ENCODE measurements at regions not wholly inside any gene's neighbourhood (a gene's known extent, or its start where the extent isn't known, plus 50 kb on each side); places are given as distances from the start of the nearest gene placed in this dataset.

- TF ChIP-seq INSM2 (tag by site-specific recombination; IDR thresholded peaks at IDR 0.05), result no peak
- no peak for TF ChIP-seq ATF2 (tag by site-specific recombination; IDR thresholded peaks at IDR 0.05; ENCODE audit: low read depth)
- no peak for TF ChIP-seq ZNF280C (tag by site-specific recombination; IDR thresholded peaks at IDR 0.05)
- no peak for TF ChIP-seq ZNF302 (tag by site-specific recombination; IDR thresholded peaks at IDR 0.05; ENCODE audit: low read depth)
- no peak for TF ChIP-seq ZNF362 (tag by site-specific recombination; IDR thresholded peaks at IDR 0.05)
- TF ChIP-seq KLF10 (tag by site-specific recombination; IDR thresholded peaks at IDR 0.05), result no peak
These were observed 670.6 kb downstream of the SLC16A7 start (continued) for GRCh38 chr12:60266381-60266852.

- H3K4me3 ChIP-seq (ENCODE audit: low read depth, low read length), result no peak overlapping the region
- H3K27ac ChIP-seq (ENCODE audit: extremely low read depth, low read depth, low read length), result no peak overlapping the region
- H3K9me3 ChIP-seq (ENCODE audit: control insufficient read depth, insufficient read depth, low read depth, low read length), result no peaks in the 10 kb centered on the region
- no peaks in the 10 kb centered on the region for H3K4me1 ChIP-seq (ENCODE audit: control insufficient read depth, insufficient read depth, low read length)
- no peaks in the 10 kb centered on the region for H3K36me3 ChIP-seq (ENCODE audit: control insufficient read depth in 2 of 2, insufficient read depth in 1 of 2, low read length in 2 of 2)
- POLR2A ChIA-PET, result no interaction called here
- TF ChIP-seq ZNF157 (tag by site-specific recombination; IDR thresholded peaks at IDR 0.05), result no peak
- TF ChIP-seq ZNF530 (tag by site-specific recombination; IDR thresholded peaks at IDR 0.05; ENCODE audit: low read depth), result no peak
- no peak for TF ChIP-seq YY1 (tag by site-specific recombination; IDR thresholded peaks at IDR 0.05)
- TF ChIP-seq ZNF707 (tag by site-specific recombination; IDR thresholded peaks at IDR 0.05), result no peak
- TF ChIP-seq KLF16 (tag by site-specific recombination; IDR thresholded peaks at IDR 0.05), result no peak
- TF ChIP-seq HOXD13 (CRISPR knock-in tag; IDR thresholded peaks at IDR 0.05; ENCODE audit: borderline replicate concordance), result no peak
- CTCF ChIA-PET, result no interaction called here
These were observed 673.9 kb downstream of the SLC16A7 start for GRCh38 chr12:60269611-60270269.

- Histone ChIP-seq H3K4me3 (ENCODE audit: low read depth, low read length) (no peak overlapping the region), H3K27ac (ENCODE audit: extremely low read depth, low read depth, low read length) (no peak overlapping the region), H3K4me1 (ENCODE audit: control insufficient read depth, insufficient read depth, low read length) (no peaks in the 10 kb centered on the region), H3K9me3 (ENCODE audit: control insufficient read depth, insufficient read depth, low read depth, low read length) (no peaks in the 10 kb centered on the region), H3K36me3 (ENCODE audit: control insufficient read depth in 2 of 2, insufficient read depth in 1 of 2, low read length in 2 of 2) (no peaks in the 10 kb centered on the region)
- ChIA-PET CTCF (no interaction called here), POLR2A (no interaction called here)
- TF ChIP-seq ZNF48 (tag by site-specific recombination; IDR thresholded peaks at IDR 0.05) (no peak), ZNF843 (tag by site-specific recombination; IDR thresholded peaks at IDR 0.05) (no peak), ZNF707 (tag by site-specific recombination; IDR thresholded peaks at IDR 0.05) (no peak), ZNF560 (tag by site-specific recombination; IDR thresholded peaks at IDR 0.05; ENCODE audit: borderline replicate concordance) (no peak), SP2 (tag by site-specific recombination; IDR thresholded peaks at IDR 0.05) (no peak), BCL11B (tag by site-specific recombination; IDR thresholded peaks at IDR 0.05; ENCODE audit: low read depth) (no peak), ZNF529 (tag by site-specific recombination; IDR thresholded peaks at IDR 0.05; ENCODE audit: insufficient replicate concordance) (no peak), GFI1B (tag by site-specific recombination; IDR thresholded peaks at IDR 0.05) (no peak), ZNF248 (tag by site-specific recombination; IDR thresholded peaks at IDR 0.05) (no peak), ZNF530 (tag by site-specific recombination; IDR thresholded peaks at IDR 0.05; ENCODE audit: low read depth) (no peak), HOXA7 (CRISPR knock-in tag; IDR thresholded peaks at IDR 0.05; ENCODE audit: borderline replicate concordance) (no peak), ZNF624 (tag by site-specific recombination; IDR thresholded peaks at IDR 0.05) (no peak), ZSCAN5A (tag by site-specific recombination; IDR thresholded peaks at IDR 0.05) (no peak), KLF7 (tag by site-specific recombination; IDR thresholded peaks at IDR 0.05; ENCODE audit: borderline replicate concordance) (no peak), ZNF16 (tag by site-specific recombination; IDR thresholded peaks at IDR 0.05; ENCODE audit: low read depth) (no peak), ZNF114 (tag by site-specific recombination; IDR thresholded peaks at IDR 0.05) (no peak)
These were observed 676.0 kb downstream of the SLC16A7 start for GRCh38 chr12:60271816-60272215.

Data from HEK293 (cell line).